H1 (cell line): ENCODE measurements at regions not wholly inside any gene's neighbourhood (a gene's known extent, or its start where the extent isn't known, plus 50 kb on each side); places are given as distances from the start of the nearest gene placed in this dataset.

ENCODE experiments used
- CTCF ChIA-PET: fragments of 300-600 bp; sonication (Branson Sonifier 250); formaldehyde crosslinking; loops from one replicate; lab custom pipeline; 2021; ENCODE audit not compliant: partially characterized antibody; lab: Charles Lee
- POLR2A ChIA-PET: fragments of 300-600 bp; sonication (Branson Sonifier 250); formaldehyde crosslinking; loops from one replicate; lab custom pipeline; 2021; ENCODE audit warnings: inconsistent platforms; ENCODE audit not compliant: partially characterized antibody; lab: Charles Lee
- DNase-seq, 2 experiments: peaks; one replicate each; pipeline versions ENCODE4 v3.0.0 to v3.0.0-alpha.2; 2010 to 2022; ENCODE audit warnings: low spot score in 2 of 2, low read depth in 1 of 2, mixed read lengths in 1 of 2
- FAIRE-seq: peaks from 2 replicates; lab custom pipeline; 2011; peaks lifted over from hg19 to GRCh38; lab: Jason Lieb, UNC
- H2AFZ ChIP-seq: 2 replicates; pipeline ENCODE4 v1.8.1; 2012; ENCODE audit warnings: low read length, inconsistent platforms
- H2AK5ac ChIP-seq: 2 replicates; pipeline ENCODE4 v1.6.1; 2013; ENCODE audit warnings: low read depth, low read length
- H2BK120ac ChIP-seq: replicated peaks from 2 replicates; pipeline ENCODE3; 2013; ENCODE audit warnings: low read depth, low read length, inconsistent platforms
- H2BK12ac ChIP-seq: 2 replicates; pipeline ENCODE4 v1.6.1; 2013; ENCODE audit warnings: low read depth, low read length
- H2BK15ac ChIP-seq: 2 replicates; pipeline ENCODE4 v1.6.1; 2013; ENCODE audit warnings: low read length
- H2BK20ac ChIP-seq: 2 replicates; pipeline ENCODE4 v1.6.1; 2013; ENCODE audit warnings: low read length
- H2BK5ac ChIP-seq: 2 replicates; pipeline ENCODE4 v1.6.1; 2013; ENCODE audit warnings: low read depth, low read length
- H3K14ac ChIP-seq: 2 replicates; pipeline ENCODE4 v1.6.1; 2013; ENCODE audit warnings: inconsistent platforms; ENCODE audit not compliant: insufficient read length
- H3K18ac ChIP-seq: 2 replicates; pipeline ENCODE4 v1.6.1; 2013; ENCODE audit warnings: low read length; ENCODE audit errors: extremely low read depth
- H3K23ac ChIP-seq: 2 replicates; pipeline ENCODE4 v1.6.1; 2013; ENCODE audit warnings: inconsistent platforms; ENCODE audit not compliant: insufficient read length
- H3K23me2 ChIP-seq: 2 replicates; pipeline ENCODE4 v1.6.1; 2013; ENCODE audit warnings: low read depth, low read length
- H3K27ac ChIP-seq: 2 replicates; pipeline ENCODE4 v1.6.1; 2011; ENCODE audit warnings: low read depth, low read length, inconsistent platforms
- H3K27me3 ChIP-seq, 4 experiments: replicated peaks in 1 of 4; 1 replicate in 1 of 4; 2 replicates in 3 of 4; pipeline versions ENCODE4 v1.6.1 to v1.8.1; 2011 to 2013; ENCODE audit warnings: low read length in 3 of 4, mild to moderate bottlenecking in 3 of 4, inconsistent platforms in 2 of 4, mixed read lengths in 2 of 4, moderate library complexity in 1 of 4; ENCODE audit not compliant: control insufficient read depth in 3 of 4, insufficient read depth in 3 of 4; ENCODE audit errors: extremely low read depth in 1 of 4
- H3K36me3 ChIP-seq, 4 experiments: 2 replicates each; pipeline versions ENCODE4 v1.6.1 to v1.8.1; 2011 to 2013; ENCODE audit warnings: mild to moderate bottlenecking in 4 of 4, low read length in 3 of 4, moderate library complexity in 2 of 4, control low read depth in 1 of 4, inconsistent platforms in 1 of 4; ENCODE audit not compliant: insufficient read depth in 4 of 4, control insufficient read depth in 2 of 4
- H3K4ac ChIP-seq: replicated peaks from 2 replicates; pipeline ENCODE3; 2013; ENCODE audit warnings: low read length, low read depth, mixed read lengths, inconsistent platforms; ENCODE audit not compliant: insufficient read length
- H3K4me1 ChIP-seq, 4 experiments: replicated peaks in 1 of 4; 1 replicate in 1 of 4; 2 replicates in 3 of 4; pipeline versions ENCODE4 v1.6.1 to v1.8.1; 2011 to 2013; ENCODE audit warnings: low read length in 3 of 4, inconsistent platforms in 2 of 4, mixed read lengths in 1 of 4; ENCODE audit not compliant: insufficient read depth in 4 of 4, control insufficient read depth in 3 of 4
- H3K4me2 ChIP-seq, 2 experiments: 2 replicates each; pipeline versions ENCODE4 v1.6.1 to v1.8.1; 2011 to 2013; ENCODE audit warnings: low read depth in 2 of 2, low read length in 2 of 2, control low read depth in 1 of 2, inconsistent platforms in 1 of 2, mild to moderate bottlenecking in 1 of 2; ENCODE audit not compliant: insufficient read depth in 1 of 2
- H3K4me3 ChIP-seq, 4 experiments: fragments of 200-600, 300-600 bp in 1 of 4; sonication (generic), shearing (Covaris generic), sonication (Bioruptor Twin) in 1 of 4; 2 replicates each; pipeline versions ENCODE4 v1.5.1 to v1.8.1; 2011 to 2016; ENCODE audit warnings: low read length in 4 of 4, low read depth in 3 of 4, control low read depth in 2 of 4, inconsistent platforms in 2 of 4, mild to moderate bottlenecking in 2 of 4, mixed read lengths in 1 of 4, moderate library complexity in 1 of 4; ENCODE audit not compliant: insufficient read depth in 2 of 4; ENCODE audit errors: extremely low read depth in 1 of 4
- H3K56ac ChIP-seq: replicated peaks from 2 replicates; pipeline ENCODE3; 2013; ENCODE audit warnings: low read depth, mild to moderate bottlenecking, mixed read lengths, low read length, inconsistent platforms; ENCODE audit not compliant: insufficient read length
- H3K79me1 ChIP-seq: 2 replicates; pipeline ENCODE4 v1.6.1; 2013; ENCODE audit warnings: low read depth, low read length, control low read depth
- H3K79me2 ChIP-seq, 2 experiments: 2 replicates each; pipeline versions ENCODE4 v1.6.1 to v1.8.1; 2012 to 2013; ENCODE audit warnings: low read length in 2 of 2, mild to moderate bottlenecking in 2 of 2, inconsistent platforms in 1 of 2; ENCODE audit not compliant: insufficient read depth in 2 of 2, control insufficient read depth in 1 of 2
- H3K9ac ChIP-seq, 4 experiments: replicated peaks in 1 of 4; 1 replicate in 1 of 4; 2 replicates in 3 of 4; pipeline versions ENCODE4 v1.6.1 to v1.8.1; 2011 to 2013; ENCODE audit warnings: low read depth in 3 of 4, low read length in 3 of 4, control low read depth in 2 of 4, mild to moderate bottlenecking in 2 of 4, moderate library complexity in 2 of 4, inconsistent platforms in 1 of 4; ENCODE audit errors: extremely low read depth in 1 of 4
- H3K9me3 ChIP-seq, 2 experiments: 2 replicates each; pipeline versions ENCODE4 v1.6.1 to v1.8.1; 2012 to 2013; ENCODE audit warnings: mild to moderate bottlenecking in 2 of 2, moderate library complexity in 2 of 2, control low read depth in 1 of 2, inconsistent platforms in 1 of 2, low read depth in 1 of 2, low read length in 1 of 2, mixed read lengths in 1 of 2; ENCODE audit not compliant: insufficient read depth in 2 of 2
- H4K20me1 ChIP-seq, 2 experiments: replicated peaks in 1 of 2; 2 replicates each; pipeline versions ENCODE3 to v1.8.1; 2011 to 2013; ENCODE audit warnings: inconsistent platforms in 2 of 2, low read length in 2 of 2, mild to moderate bottlenecking in 1 of 2; ENCODE audit not compliant: insufficient read depth in 2 of 2, control insufficient read depth in 1 of 2
- H4K5ac ChIP-seq: 2 replicates; pipeline ENCODE4 v1.6.1; 2013; ENCODE audit warnings: low read length, low read depth, mixed read lengths, inconsistent platforms; ENCODE audit not compliant: insufficient read length
- H4K8ac ChIP-seq: 2 replicates; pipeline ENCODE4 v1.8.0; 2013; ENCODE audit warnings: mild to moderate bottlenecking, moderate library complexity, low read length, inconsistent platforms; ENCODE audit not compliant: insufficient read depth; ENCODE audit errors: extremely low read depth
- H4K91ac ChIP-seq: replicated peaks from 2 replicates; pipeline ENCODE3; 2013; ENCODE audit warnings: low read length, mixed read lengths, inconsistent platforms; ENCODE audit not compliant: insufficient read length
- EZH2 ChIP-seq: fragments of 200-600 bp; sonication (generic); IDR thresholded peaks from 2 replicates; pipeline ENCODE4 v1.7.1; 2012; ENCODE audit warnings: low read depth, mild to moderate bottlenecking, moderate library complexity, low read length, inconsistent platforms; ENCODE audit not compliant: severe bottlenecking
- GTF2F1 ChIP-seq: IDR thresholded peaks from 2 replicates; pipeline ENCODE4 v1.6.1; 2012; ENCODE audit warnings: low read depth, low read length, improper control_type of control experiment, borderline replicate concordance
- JUND ChIP-seq: IDR thresholded peaks from 2 replicates; pipeline ENCODE4 v1.6.1; 2011; ENCODE audit warnings: mild to moderate bottlenecking, improper control_type of control experiment, low read length
- POU5F1 ChIP-seq: IDR thresholded peaks from 2 replicates; pipeline ENCODE4 v1.6.1; 2011; ENCODE audit warnings: low read depth, mild to moderate bottlenecking, low read length, moderate library complexity
- RAD21 ChIP-seq, 2 experiments: IDR thresholded peaks in 1 of 2; conservative IDR thresholded peaks in 1 of 2; 2 replicates each; pipeline ENCODE4 v1.6.1; 2011; ENCODE audit warnings: low read depth in 2 of 2, low read length in 2 of 2, improper control_type of control experiment in 1 of 2, inconsistent platforms in 1 of 2, mild to moderate bottlenecking in 1 of 2, moderate library complexity in 1 of 2
- RXRA ChIP-seq: IDR thresholded peaks from 2 replicates; pipeline ENCODE4 v1.6.1; 2011; ENCODE audit warnings: low read depth, mild to moderate bottlenecking, low read length, moderate library complexity; ENCODE audit not compliant: insufficient read depth
- SUZ12 ChIP-seq: fragments of 200-600 bp; sonication (generic); IDR thresholded peaks from 2 replicates; pipeline ENCODE4 v1.6.1; 2012; ENCODE audit warnings: mild to moderate bottlenecking, inconsistent platforms, low read length, moderate library complexity, mixed read lengths
- WGBS, 2 experiments: shearing (Covaris generic) in 1 of 2; methylation state at CpG; one replicate each; pipeline versions ENCODE4 v1.1.6 to v1.1.7; 2013 to 2015; ENCODE audit warnings: low lambda C conversion rate in 2 of 2, mixed read lengths in 2 of 2, inconsistent platforms in 1 of 2, low coverage in 1 of 2, missing lambda C conversion rate in 1 of 2; ENCODE audit not compliant: insufficient replicate concordance in 2 of 2, insufficient coverage in 1 of 2, insufficient read length in 1 of 2; ENCODE audit errors: extremely low coverage in 1 of 2, missing lambda C conversion rate in 1 of 2; 5-methylcytosine and 5-hydroxymethylcytosine counted together
- TF ChIP-seq, protein P1 (sequence below): IDR thresholded peaks from 2 replicates; pipeline ENCODE4 v1.6.1; 2011; ENCODE audit warnings: low read depth, mild to moderate bottlenecking, low read length; ENCODE audit not compliant: insufficient read depth
- TF ChIP-seq, protein P2 (sequence below): IDR thresholded peaks from 2 replicates; pipeline ENCODE4 v1.6.1; 2012; ENCODE audit warnings: inconsistent platforms
- TF ChIP-seq, protein P3 (sequence below): IDR thresholded peaks from 2 replicates; pipeline ENCODE4 v1.6.1; 2012; ENCODE audit warnings: low read length, inconsistent platforms

DNA sequence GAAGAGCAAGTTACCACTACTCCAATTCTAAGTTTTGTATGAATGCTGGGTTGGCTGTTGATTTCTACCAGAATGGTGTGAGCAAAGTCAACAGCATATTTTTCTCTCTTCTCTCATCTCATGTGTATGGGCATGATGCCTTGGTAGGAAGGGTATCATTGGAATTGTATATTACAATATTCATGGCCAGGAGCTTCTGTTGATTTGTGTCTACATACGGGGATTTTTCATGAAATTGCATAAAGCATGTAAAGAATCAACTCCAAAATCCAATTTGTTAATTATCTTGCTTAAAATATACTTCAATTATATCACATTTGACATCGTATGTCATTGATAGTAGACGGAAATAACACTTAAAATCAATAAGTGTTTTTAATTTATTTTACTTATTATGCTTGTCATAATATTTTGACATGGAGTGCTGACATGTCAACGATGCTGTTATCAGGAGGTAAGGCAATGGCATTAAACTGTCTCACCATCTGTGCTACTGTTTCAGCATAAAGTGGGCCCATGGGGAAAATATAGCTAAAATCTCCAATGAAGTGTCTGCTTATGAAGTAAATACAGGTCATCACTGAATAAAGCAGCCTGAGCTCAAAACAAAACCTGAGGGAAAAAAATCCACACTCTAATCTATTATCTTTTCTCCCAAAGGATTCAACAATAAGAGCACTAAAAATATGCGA is 142.2 kb upstream of the NBPF11 start:
- no peaks in the 10 kb centered on the region for H3K36me3 ChIP-seq
- TF ChIP-seq SUZ12 (no peak), RXRA (no peak), POU5F1 (no peak), JUND (no peak), RAD21 (IDR thresholded peaks at IDR 0.05 in 1 of 2, conservative IDR thresholded peaks at IDR 0.05 in 1 of 2; ENCODE audit: low read depth in 2 of 2, low read length in 2 of 2) (no peak), EZH2 (no peak), GTF2F1 (no peak)
- TF ChIP-seq, protein P1, sequence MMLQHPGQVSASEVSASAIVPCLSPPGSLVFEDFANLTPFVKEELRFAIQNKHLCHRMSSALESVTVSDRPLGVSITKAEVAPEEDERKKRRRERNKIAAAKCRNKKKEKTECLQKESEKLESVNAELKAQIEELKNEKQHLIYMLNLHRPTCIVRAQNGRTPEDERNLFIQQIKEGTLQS, result no peak
- TF ChIP-seq, protein P2, sequence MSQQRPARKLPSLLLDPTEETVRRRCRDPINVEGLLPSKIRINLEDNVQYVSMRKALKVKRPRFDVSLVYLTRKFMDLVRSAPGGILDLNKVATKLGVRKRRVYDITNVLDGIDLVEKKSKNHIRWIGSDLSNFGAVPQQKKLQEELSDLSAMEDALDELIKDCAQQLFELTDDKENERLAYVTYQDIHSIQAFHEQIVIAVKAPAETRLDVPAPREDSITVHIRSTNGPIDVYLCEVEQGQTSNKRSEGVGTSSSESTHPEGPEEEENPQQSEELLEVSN, result no peak
- TF ChIP-seq, protein P3, sequence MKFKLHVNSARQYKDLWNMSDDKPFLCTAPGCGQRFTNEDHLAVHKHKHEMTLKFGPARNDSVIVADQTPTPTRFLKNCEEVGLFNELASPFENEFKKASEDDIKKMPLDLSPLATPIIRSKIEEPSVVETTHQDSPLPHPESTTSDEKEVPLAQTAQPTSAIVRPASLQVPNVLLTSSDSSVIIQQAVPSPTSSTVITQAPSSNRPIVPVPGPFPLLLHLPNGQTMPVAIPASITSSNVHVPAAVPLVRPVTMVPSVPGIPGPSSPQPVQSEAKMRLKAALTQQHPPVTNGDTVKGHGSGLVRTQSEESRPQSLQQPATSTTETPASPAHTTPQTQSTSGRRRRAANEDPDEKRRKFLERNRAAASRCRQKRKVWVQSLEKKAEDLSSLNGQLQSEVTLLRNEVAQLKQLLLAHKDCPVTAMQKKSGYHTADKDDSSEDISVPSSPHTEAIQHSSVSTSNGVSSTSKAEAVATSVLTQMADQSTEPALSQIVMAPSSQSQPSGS, result no peak

More for the DNA sequence above, 142.2 kb upstream of the NBPF11 start:
- Histone ChIP-seq H3K23me2 (no peaks in the 10 kb centered on the region), H3K79me2 (no peaks in the 10 kb centered on the region), H2BK5ac (no peak overlapping the region), H3K79me1 (no peaks in the 10 kb centered on the region), H3K18ac (no peak overlapping the region), H3K4me2 (no peak overlapping the region), H4K8ac (no peak overlapping the region), H2BK120ac (no peak overlapping the region), H3K9ac (no peak overlapping the region), H4K91ac (no peak overlapping the region), H2BK12ac (no peak overlapping the region), H3K23ac (no peak overlapping the region), H4K20me1 (no peaks in the 10 kb centered on the region), H2BK20ac (no peak overlapping the region), H3K4ac (no peak overlapping the region), H2AK5ac (no peak overlapping the region), H3K27me3 (no peaks in the 10 kb centered on the region), H3K4me1 (no peaks in the 10 kb centered on the region), H3K4me3 (no peak overlapping the region), H3K27ac (no peak overlapping the region), H2AFZ (no peak overlapping the region), H3K56ac (no peak overlapping the region), H2BK15ac (no peak overlapping the region), H4K5ac (no peak overlapping the region), H3K9me3 (no peaks in the 10 kb centered on the region), H3K14ac (no peak overlapping the region)
- ChIA-PET CTCF (no interaction called here), POLR2A (interaction anchor here (1.0 kb wide), 1 partner anchor 31 kb away, joined by 3 read pairs; no protein-coding TSS in a partner anchor)
- FAIRE-seq (no peak), DNase-seq (no peak)
- 82% methylated on average over 5 of the region's 5 CpGs; no CpG with 5 or more reads in 1 of the 2 experiments for WGBS, 2 experiments
